ENCODE measurements at regions not wholly inside any gene's neighbourhood (a gene's known extent, or its start where the extent isn't known, plus 50 kb on each side); places are given as distances from the start of the nearest gene placed in this dataset.

DNA sequence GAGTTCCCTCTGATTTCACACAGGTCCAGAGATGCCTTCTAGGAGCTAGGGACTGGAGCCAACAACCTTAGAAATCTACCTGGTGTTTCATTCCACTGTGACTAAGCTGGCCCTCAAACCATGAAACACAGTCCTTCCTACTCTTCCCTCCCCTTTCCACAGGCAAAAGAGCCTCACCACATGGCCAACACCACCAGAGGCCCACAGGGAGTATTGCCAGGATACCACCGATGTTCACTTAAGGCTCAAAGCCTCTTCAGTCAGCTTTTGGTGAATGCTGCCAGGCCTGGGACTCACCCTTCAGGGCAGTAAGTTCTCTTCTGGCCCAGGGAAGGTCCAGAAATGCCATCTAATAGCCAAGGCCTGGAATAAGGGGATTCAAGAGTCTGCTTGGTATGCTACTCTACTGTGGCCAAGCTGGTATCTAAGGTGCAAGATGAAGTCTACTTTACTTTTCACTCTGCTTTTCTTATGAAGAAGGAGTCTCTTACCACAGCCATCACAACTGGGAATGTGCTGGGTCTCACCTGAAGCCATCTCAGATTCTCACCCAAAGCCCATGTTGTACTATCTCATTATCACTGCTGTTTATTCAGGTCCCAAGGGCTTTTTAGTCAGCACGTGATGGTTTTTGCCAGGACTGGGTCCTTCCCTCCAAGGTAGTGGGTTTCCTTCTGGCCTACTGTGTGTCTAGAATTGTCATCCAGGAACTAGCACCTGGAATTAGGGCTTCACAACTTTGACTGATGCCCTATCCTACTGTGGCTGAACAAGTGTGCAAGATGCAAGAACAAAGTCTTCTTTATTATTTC, 1018.4 kb downstream of the TAF11L14 start:
- no peaks in the 10 kb centered on the region for H3K9me3 ChIP-seq (ENCODE audit: control insufficient read depth, insufficient read depth, low read length)
- TF ChIP-seq EZH2phosphoT487 (IDR thresholded peaks at IDR 0.05; ENCODE audit: borderline replicate concordance, low read length): no peak
- TF ChIP-seq, protein P1, sequence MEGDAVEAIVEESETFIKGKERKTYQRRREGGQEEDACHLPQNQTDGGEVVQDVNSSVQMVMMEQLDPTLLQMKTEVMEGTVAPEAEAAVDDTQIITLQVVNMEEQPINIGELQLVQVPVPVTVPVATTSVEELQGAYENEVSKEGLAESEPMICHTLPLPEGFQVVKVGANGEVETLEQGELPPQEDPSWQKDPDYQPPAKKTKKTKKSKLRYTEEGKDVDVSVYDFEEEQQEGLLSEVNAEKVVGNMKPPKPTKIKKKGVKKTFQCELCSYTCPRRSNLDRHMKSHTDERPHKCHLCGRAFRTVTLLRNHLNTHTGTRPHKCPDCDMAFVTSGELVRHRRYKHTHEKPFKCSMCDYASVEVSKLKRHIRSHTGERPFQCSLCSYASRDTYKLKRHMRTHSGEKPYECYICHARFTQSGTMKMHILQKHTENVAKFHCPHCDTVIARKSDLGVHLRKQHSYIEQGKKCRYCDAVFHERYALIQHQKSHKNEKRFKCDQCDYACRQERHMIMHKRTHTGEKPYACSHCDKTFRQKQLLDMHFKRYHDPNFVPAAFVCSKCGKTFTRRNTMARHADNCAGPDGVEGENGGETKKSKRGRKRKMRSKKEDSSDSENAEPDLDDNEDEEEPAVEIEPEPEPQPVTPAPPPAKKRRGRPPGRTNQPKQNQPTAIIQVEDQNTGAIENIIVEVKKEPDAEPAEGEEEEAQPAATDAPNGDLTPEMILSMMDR (IDR thresholded peaks at IDR 0.05; ENCODE audit: low read depth, low read length, poor library complexity, severe bottlenecking): no peak
- no peaks in the 10 kb centered on the region for H3K9me2 ChIP-seq (replicated peaks; ENCODE audit: control insufficient read depth, low read length)
- no peaks in the 10 kb centered on the region for H3K79me2 ChIP-seq (ENCODE audit: control insufficient read depth, low read length)
- no peaks in the 10 kb centered on the region for H4K20me1 ChIP-seq (ENCODE audit: control insufficient read depth, insufficient read depth, low read depth, low read length)
- H3K27ac ChIP-seq (ENCODE audit: low read depth, low read length): no peak overlapping the region
- no peaks in the 10 kb centered on the region for H3K4me1 ChIP-seq (ENCODE audit: control insufficient read depth, low read length)
- no peaks in the 10 kb centered on the region for H3K36me3 ChIP-seq (ENCODE audit: control insufficient read depth, low read length)
- H3F3A ChIP-seq (ENCODE audit: control insufficient read depth, insufficient read depth): no peaks in the 10 kb centered on the region
- H3K27me3 ChIP-seq (ENCODE audit: control insufficient read depth, low read length): no peaks in the 10 kb centered on the region
- no peak overlapping the region for H3K4me2 ChIP-seq (ENCODE audit: low read length)
- H3K4me3 ChIP-seq (ENCODE audit: low read length): no peak overlapping the region

DNA sequence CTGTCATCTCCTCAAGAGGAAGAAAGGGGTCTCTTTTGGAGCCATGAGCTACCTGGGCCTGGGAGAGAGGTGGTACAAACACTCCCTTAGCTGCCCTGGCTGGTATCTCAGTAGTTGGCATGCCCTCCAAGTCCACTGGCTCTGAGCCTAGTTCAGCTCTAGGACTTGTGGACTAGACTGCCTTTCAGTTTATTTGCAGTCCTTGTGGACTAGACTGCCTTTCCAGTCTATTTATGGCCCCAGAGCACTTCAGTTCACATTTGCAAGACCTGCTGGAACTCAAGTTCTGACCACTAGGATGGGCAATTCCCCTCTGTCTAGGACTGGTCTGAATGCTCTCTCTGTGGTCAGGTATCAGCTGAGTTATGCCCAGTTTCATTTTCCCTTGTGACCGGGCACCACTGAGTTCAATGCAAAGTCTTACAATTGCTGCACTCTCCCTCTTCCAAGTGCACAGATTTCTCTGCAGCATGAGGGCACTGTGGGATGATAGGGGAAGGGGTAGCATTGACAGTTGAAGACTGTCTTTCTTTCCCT, 1019.0 kb downstream of the TAF11L14 start:
- no peaks in the 10 kb centered on the region for H3K9me3 ChIP-seq (ENCODE audit: control insufficient read depth, insufficient read depth, low read length)
- no peaks in the 10 kb centered on the region for H3K36me3 ChIP-seq (ENCODE audit: control insufficient read depth, low read length)

DNA sequence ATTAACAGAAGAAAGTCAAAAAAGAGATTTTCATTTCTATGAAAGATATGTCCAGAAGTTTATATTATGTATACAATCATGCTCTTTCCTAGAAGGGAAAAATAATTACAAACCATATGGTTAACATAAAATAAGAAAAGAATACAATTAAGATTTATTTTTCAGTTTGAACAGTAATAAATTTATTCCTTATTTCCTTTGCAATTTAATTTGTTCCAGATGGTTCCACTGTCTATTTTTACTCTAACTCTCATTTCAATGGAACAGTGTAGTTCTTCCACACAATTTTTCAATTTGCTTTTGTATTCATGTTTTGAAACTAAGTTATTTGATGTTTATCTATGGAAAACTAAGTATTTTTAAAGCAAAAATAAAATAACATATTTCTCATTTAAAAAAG, 1026.3 kb downstream of the TAF11L14 start:
- TF ChIP-seq EZH2phosphoT487 (IDR thresholded peaks at IDR 0.05; ENCODE audit: borderline replicate concordance, low read length): no peak
- TF ChIP-seq, protein P1 (IDR thresholded peaks at IDR 0.05; ENCODE audit: low read depth, low read length, poor library complexity, severe bottlenecking): no peak
- H3F3A ChIP-seq (ENCODE audit: control insufficient read depth, insufficient read depth): no peaks in the 10 kb centered on the region

More for the DNA sequence above, 1019.0 kb downstream of the TAF11L14 start:
- no peaks in the 10 kb centered on the region for H3K79me2 ChIP-seq (ENCODE audit: control insufficient read depth, low read length)
- H4K20me1 ChIP-seq (ENCODE audit: control insufficient read depth, insufficient read depth, low read depth, low read length): no peaks in the 10 kb centered on the region
- no peaks in the 10 kb centered on the region for H3K9me2 ChIP-seq (replicated peaks; ENCODE audit: control insufficient read depth, low read length)
- TF ChIP-seq, protein P1 (IDR thresholded peaks at IDR 0.05; ENCODE audit: low read depth, low read length, poor library complexity, severe bottlenecking): no peak
- TF ChIP-seq EZH2phosphoT487 (IDR thresholded peaks at IDR 0.05; ENCODE audit: borderline replicate concordance, low read length): no peak
- H3K27me3 ChIP-seq (ENCODE audit: control insufficient read depth, low read length): no peaks in the 10 kb centered on the region
- H3K4me3 ChIP-seq (ENCODE audit: low read length): no peak overlapping the region
- H3F3A ChIP-seq (ENCODE audit: control insufficient read depth, insufficient read depth): no peaks in the 10 kb centered on the region
- H3K27ac ChIP-seq (ENCODE audit: low read depth, low read length): no peak overlapping the region
- no peak overlapping the region for H3K4me2 ChIP-seq (ENCODE audit: low read length)
- H3K4me1 ChIP-seq (ENCODE audit: control insufficient read depth, low read length): no peaks in the 10 kb centered on the region

More for the DNA sequence above, 1026.3 kb downstream of the TAF11L14 start:
- Histone ChIP-seq H3K4me2 (ENCODE audit: low read length) (no peak overlapping the region), H4K20me1 (ENCODE audit: control insufficient read depth, insufficient read depth, low read depth, low read length) (no peaks in the 10 kb centered on the region), H3K9me2 (replicated peaks; ENCODE audit: control insufficient read depth, low read length) (no peaks in the 10 kb centered on the region), H3K36me3 (ENCODE audit: control insufficient read depth, low read length) (no peaks in the 10 kb centered on the region), H3K27me3 (ENCODE audit: control insufficient read depth, low read length) (no peaks in the 10 kb centered on the region), H3K9me3 (ENCODE audit: control insufficient read depth, insufficient read depth, low read length) (no peaks in the 10 kb centered on the region), H3K4me3 (ENCODE audit: low read length) (no peak overlapping the region), H3K27ac (ENCODE audit: low read depth, low read length) (no peak overlapping the region), H3K4me1 (ENCODE audit: control insufficient read depth, low read length) (no peaks in the 10 kb centered on the region), H3K79me2 (ENCODE audit: control insufficient read depth, low read length) (no peaks in the 10 kb centered on the region)
